Uterus (tissue), 2 donors: ENCODE measurements at regions not wholly inside any gene's neighbourhood (a gene's known extent, or its start where the extent isn't known, plus 50 kb on each side); places are given as distances from the start of the nearest gene placed in this dataset.

Experiments used
- POLR2A ChIP-seq, 2 donors: fragments of 450-650 bp; IDR thresholded peaks; one replicate each; pipeline ENCODE4 v1.6.1; 2016; ENCODE audit warnings: antibody characterized with exemption in 2 of 2, mild to moderate bottlenecking in 1 of 2, moderate library complexity in 1 of 2
- TF ChIP-seq, protein P1 (sequence below), 4 experiments: fragments of 200-600 bp in 2 of 4; fragments of 450-650 bp in 2 of 4; sonication (generic) in 2 of 4; IDR thresholded peaks; one replicate each; pipeline ENCODE4 v1.5.1; 2016 to 2019; ENCODE audit warnings: antibody characterized with exemption in 4 of 4, mild to moderate bottlenecking in 2 of 4, moderate library complexity in 1 of 4

- TF ChIP-seq POLR2A (IDR thresholded peaks at IDR 0.05), result no peak
- TF ChIP-seq, protein P1, sequence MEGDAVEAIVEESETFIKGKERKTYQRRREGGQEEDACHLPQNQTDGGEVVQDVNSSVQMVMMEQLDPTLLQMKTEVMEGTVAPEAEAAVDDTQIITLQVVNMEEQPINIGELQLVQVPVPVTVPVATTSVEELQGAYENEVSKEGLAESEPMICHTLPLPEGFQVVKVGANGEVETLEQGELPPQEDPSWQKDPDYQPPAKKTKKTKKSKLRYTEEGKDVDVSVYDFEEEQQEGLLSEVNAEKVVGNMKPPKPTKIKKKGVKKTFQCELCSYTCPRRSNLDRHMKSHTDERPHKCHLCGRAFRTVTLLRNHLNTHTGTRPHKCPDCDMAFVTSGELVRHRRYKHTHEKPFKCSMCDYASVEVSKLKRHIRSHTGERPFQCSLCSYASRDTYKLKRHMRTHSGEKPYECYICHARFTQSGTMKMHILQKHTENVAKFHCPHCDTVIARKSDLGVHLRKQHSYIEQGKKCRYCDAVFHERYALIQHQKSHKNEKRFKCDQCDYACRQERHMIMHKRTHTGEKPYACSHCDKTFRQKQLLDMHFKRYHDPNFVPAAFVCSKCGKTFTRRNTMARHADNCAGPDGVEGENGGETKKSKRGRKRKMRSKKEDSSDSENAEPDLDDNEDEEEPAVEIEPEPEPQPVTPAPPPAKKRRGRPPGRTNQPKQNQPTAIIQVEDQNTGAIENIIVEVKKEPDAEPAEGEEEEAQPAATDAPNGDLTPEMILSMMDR (IDR thresholded peaks at IDR 0.05), result no peak
These were observed 746.6 kb downstream of the VRK1 start for GRCh38 chr14:97543816-97544215.
